Coronary artery (tissue), 2 donors: ENCODE measurements at regions not wholly inside any gene's neighbourhood (a gene's known extent, or its start where the extent isn't known, plus 50 kb on each side); places are given as distances from the start of the nearest gene placed in this dataset.
"Not testable (repeated sequence)": the region's sequence is repeated elsewhere in the genome, so short reads cannot be mapped to it uniquely, and the experiment has no call there.

ENCODE experiments used
- DNase-seq: peaks from one replicate; pipeline ENCODE4 v3.0.0-alpha.2; 2017; ENCODE audit warnings: low spot score
- H3K27ac ChIP-seq, 2 donors: fragments of 200-600 bp; sonication (generic); one replicate each; pipeline ENCODE4 v1.5.1; 2016 to 2019
- H3K4me3 ChIP-seq: fragments of 200-600 bp; sonication (generic); 2 replicates; pipeline ENCODE4 v1.5.1; 2016; ENCODE audit warnings: mild to moderate bottlenecking, moderate library complexity
- TF ChIP-seq, protein P1 (sequence below): fragments of 200-600 bp; sonication (generic); IDR thresholded peaks from one replicate; pipeline ENCODE4 v1.5.1; 2019; ENCODE audit warnings: antibody characterized with exemption

DNA sequence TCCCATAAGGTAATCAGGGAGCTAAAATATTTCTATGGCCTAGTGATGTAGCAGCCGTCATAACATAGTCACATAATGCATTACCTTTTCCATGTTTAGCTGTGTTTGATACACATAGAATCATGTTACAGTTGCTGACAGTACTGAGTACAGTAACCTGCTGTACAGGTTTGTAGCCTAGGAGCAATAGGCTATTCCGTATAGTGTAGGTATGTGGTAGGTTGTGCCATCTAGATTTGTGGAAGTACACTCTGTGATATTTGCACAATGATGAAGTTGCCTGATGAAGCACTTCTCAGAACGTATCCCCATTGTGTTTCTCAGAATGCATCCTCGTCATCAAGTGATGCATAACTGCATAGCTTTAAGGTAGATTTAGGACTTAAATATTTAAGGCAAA is 495.6 kb upstream of the ZFP42 start:
- Histone ChIP-seq H3K27ac (no peak overlapping the region), H3K4me3 (no peak overlapping the region)
- TF ChIP-seq, protein P1, sequence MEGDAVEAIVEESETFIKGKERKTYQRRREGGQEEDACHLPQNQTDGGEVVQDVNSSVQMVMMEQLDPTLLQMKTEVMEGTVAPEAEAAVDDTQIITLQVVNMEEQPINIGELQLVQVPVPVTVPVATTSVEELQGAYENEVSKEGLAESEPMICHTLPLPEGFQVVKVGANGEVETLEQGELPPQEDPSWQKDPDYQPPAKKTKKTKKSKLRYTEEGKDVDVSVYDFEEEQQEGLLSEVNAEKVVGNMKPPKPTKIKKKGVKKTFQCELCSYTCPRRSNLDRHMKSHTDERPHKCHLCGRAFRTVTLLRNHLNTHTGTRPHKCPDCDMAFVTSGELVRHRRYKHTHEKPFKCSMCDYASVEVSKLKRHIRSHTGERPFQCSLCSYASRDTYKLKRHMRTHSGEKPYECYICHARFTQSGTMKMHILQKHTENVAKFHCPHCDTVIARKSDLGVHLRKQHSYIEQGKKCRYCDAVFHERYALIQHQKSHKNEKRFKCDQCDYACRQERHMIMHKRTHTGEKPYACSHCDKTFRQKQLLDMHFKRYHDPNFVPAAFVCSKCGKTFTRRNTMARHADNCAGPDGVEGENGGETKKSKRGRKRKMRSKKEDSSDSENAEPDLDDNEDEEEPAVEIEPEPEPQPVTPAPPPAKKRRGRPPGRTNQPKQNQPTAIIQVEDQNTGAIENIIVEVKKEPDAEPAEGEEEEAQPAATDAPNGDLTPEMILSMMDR = no peak
- DNase-seq = no peak

DNA sequence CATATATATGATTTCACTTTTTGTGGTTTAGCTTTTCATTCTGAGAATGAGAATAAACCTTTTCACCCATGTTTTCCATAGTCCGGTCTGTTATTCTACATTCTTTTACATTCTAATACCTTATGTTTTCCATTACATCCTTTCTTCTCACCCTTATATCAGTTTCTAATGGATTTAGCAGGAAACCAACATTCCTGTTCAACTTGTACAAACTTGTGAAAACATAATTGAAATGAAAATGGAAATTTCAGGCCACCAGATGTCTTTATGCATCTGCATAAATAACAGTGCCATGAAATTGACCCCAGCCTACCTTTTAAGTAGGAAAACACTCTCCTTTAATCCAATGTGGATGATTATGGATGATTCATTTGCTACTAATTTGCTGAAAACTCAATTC is 494.8 kb upstream of the ZFP42 start:
- Histone ChIP-seq H3K27ac (no peak overlapping the region), H3K4me3 (no peak overlapping the region)
- TF ChIP-seq, protein P1 = no peak

DNA sequence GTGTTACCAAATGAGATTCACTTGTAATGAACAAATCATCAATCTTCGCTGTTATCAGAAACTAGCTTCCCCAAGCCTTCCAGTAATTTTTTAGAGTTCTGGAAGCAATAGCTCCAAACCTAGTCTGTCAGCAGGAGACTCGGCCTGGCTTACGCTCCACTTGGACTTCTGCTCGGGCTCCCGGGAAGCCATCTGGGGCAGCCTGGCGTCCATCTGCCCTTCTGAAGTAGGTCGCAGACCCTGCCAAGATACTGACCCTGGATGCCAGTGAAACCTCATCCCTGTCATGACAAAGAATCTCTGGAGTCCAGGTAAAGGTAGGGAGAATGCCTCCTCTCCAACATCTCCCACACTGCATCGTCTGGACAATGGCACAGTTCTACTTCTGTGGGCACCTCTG is 493.8 kb upstream of the ZFP42 start:
- TF ChIP-seq, protein P1 = no peak
- no peak overlapping the region for H3K27ac ChIP-seq
- H3K4me3 ChIP-seq = no peak overlapping the region
- DNase-seq = no peak

More for the DNA sequence above, 494.8 kb upstream of the ZFP42 start:
- no peak for DNase-seq

DNA sequence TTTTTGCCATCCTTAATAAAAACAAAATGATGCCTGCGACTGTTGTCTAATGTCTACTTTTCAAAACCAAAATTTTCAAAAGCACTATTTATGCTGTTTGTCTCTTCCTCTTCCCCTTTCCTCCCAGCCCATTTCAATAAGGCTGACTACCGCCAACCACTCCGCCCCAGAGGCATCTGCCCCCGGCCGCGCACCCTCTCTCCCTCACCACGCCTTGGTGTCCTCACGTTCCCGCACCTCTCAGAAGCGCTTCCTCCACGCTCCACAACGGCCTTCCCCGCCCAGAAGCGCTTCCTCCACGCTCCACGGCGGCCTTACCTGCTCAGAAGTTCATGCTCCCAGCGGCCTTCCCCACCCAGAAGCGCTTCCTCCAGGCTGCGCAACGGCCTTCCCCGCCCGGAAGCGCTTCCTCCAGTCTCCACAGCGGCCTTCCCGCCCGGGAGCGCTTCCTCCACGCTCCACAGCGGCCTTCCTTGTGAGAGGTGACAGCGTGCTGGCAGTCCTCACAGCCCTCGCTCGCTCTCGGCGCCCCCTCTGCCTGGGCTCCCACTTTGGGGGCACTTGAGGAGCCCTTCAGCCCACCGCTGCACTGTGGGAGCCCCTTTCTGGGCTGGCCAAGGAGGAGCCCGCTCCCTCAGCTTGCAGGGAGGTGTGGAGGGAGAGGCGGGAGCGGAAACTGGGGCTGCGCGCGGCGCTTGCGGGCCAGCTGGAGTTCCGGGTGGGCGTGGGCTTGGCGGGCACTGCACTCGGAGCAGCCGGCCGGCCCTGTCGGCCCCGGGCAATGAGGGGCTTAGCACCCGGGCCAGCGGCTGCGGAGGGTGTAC is 490.4 kb upstream of the ZFP42 start:
- TF ChIP-seq, protein P1 = no peak
- DNase-seq = no peak
- Histone ChIP-seq H3K27ac (no peak overlapping the region), H3K4me3 (no peak overlapping the region)

DNA sequence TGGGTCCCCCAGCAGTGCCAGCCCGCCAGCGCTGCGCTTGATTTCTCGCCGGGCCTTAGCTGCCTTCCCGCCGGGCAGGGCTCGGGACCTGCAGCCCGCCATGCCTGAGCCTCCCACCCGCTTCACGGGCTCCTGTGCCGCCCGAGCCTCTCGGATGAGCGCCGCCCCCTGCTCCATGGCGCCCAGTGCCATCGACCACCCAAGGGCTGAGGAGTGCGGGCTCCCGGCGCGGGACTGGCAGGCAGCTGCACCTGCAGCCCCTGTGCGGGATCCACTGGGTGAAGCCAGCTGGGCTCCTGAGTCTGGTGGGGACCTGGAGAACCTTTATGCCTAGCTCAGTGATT is 489.8 kb upstream of the ZFP42 start:
- not testable (repeated sequence) for H3K4me3 ChIP-seq, DNase-seq, H3K27ac ChIP-seq

DNA sequence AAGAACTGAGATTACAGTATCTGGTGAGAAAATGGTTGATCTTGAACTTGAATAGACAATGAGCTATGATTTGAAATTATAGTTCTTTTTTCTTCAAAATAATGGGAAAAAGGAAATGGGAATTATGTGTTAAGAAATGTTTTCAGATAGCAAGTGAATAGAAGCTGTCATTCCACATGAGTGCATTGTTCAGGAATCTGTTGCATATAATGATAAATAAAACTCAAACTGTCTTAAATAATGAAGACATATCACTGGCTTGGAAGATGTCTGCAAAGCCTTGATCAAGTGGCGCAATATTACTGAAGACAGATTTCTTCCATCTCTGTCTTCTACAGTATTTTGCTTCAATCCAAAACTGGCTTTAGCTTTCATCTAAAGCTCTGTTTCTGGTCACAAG is 479.3 kb upstream of the ZFP42 start:
- no peak overlapping the region for H3K4me3 ChIP-seq
- TF ChIP-seq, protein P1 = no peak
- no peak overlapping the region for H3K27ac ChIP-seq
- DNase-seq = no peak

DNA sequence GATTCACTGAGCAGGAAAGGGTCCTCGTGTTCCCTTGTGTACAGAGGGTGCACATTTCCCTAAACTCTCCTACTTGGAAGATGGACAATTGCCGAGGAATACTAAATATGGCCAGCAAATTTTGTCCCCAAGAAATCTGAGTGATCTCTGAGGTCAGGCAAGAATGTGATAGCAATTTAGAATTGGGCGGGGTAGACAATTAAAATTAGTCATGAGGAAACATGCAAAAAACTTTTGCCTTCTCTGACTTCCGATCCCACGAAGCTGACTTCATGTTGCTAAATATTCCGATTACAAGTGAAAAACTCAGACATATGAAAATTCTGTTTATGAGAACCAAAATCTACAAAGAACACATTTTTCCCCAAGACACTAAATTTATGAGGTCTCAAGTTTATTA is 453.9 kb upstream of the ZFP42 start:
- no peak overlapping the region for H3K27ac ChIP-seq
- no peak overlapping the region for H3K4me3 ChIP-seq
- DNase-seq = no peak
- TF ChIP-seq, protein P1 = no peak
